ENCODE measurements at regions not wholly inside any gene's neighbourhood (a gene's known extent, or its start where the extent isn't known, plus 50 kb on each side); places are given as distances from the start of the nearest gene placed in this dataset.
"Not testable (repeated sequence)": the region's sequence is repeated elsewhere in the genome, so short reads cannot be mapped to it uniquely, and the experiment has no call there.

- DNase-seq (ENCODE audit: extremely low read depth, low read depth, low spot score) = no peak
Observed at GRCh38 chr17:77332981-77333685, 192.4 kb downstream of the SEC14L1 start.

- no peak for DNase-seq (ENCODE audit: extremely low read depth, low read depth, low spot score)
Observed at GRCh38 chr17:77337150-77337549, 196.4 kb downstream of the SEC14L1 start.

- DNase-seq (ENCODE audit: extremely low read depth, low read depth, low spot score) = no peak
Observed at GRCh38 chr17:77341069-77341541, 200.3 kb downstream of the SEC14L1 start.

GRCh38 chr17:77342656-77342990, 201.9 kb downstream of the SEC14L1 start:
- not testable (repeated sequence) for DNase-seq (ENCODE audit: extremely low read depth, low read depth, low spot score)

- DNase-seq (ENCODE audit: extremely low read depth, low read depth, low spot score) = no peak
Observed at GRCh38 chr17:77343031-77343800, 202.4 kb downstream of the SEC14L1 start.

- no peak for DNase-seq (ENCODE audit: extremely low read depth, low read depth, low spot score)
Observed at GRCh38 chr17:77344038-77344437, 203.3 kb downstream of the SEC14L1 start.

- DNase-seq (ENCODE audit: extremely low read depth, low read depth, low spot score) = no peak
Observed at GRCh38 chr17:77345260-77345910, 204.6 kb downstream of the SEC14L1 start.

GRCh38 chr17:77346765-77347164, 206.0 kb downstream of the SEC14L1 start:
- DNase-seq (ENCODE audit: extremely low read depth, low read depth, low spot score) = no peak

- no peak for DNase-seq (ENCODE audit: extremely low read depth, low read depth, low spot score)
Observed at GRCh38 chr17:77347544-77347943, 206.8 kb downstream of the SEC14L1 start.

GRCh38 chr17:77349976-77350830, 209.4 kb downstream of the SEC14L1 start:
- DNase-seq (ENCODE audit: extremely low read depth, low read depth, low spot score) = no peak

GRCh38 chr17:77352441-77352840, 211.7 kb downstream of the SEC14L1 start:
- no peak for DNase-seq (ENCODE audit: extremely low read depth, low read depth, low spot score)

GRCh38 chr17:77352996-77353395, 212.2 kb downstream of the SEC14L1 start:
- DNase-seq (ENCODE audit: extremely low read depth, low read depth, low spot score) = no peak

- DNase-seq (ENCODE audit: extremely low read depth, low read depth, low spot score) = no peak
Observed at GRCh38 chr17:77353684-77354419, 213.1 kb downstream of the SEC14L1 start.

- DNase-seq (ENCODE audit: extremely low read depth, low read depth, low spot score) = no peak
Observed at GRCh38 chr17:77354420-77354669, 213.6 kb downstream of the SEC14L1 start.

- DNase-seq (ENCODE audit: extremely low read depth, low read depth, low spot score) = no peak
Observed at GRCh38 chr17:77354670-77355455, 214.1 kb downstream of the SEC14L1 start.

- no peak for DNase-seq (ENCODE audit: extremely low read depth, low read depth, low spot score)
Observed at GRCh38 chr17:77356109-77356689, 215.4 kb downstream of the SEC14L1 start.

GRCh38 chr17:77356690-77357201, 216.0 kb downstream of the SEC14L1 start:
- DNase-seq (ENCODE audit: extremely low read depth, low read depth, low spot score) = no peak

- DNase-seq (ENCODE audit: extremely low read depth, low read depth, low spot score) = no peak
Observed at GRCh38 chr17:77358801-77359200, 218.0 kb downstream of the SEC14L1 start.

- no peak for DNase-seq (ENCODE audit: extremely low read depth, low read depth, low spot score)
Observed at GRCh38 chr17:77359236-77359635, 218.5 kb downstream of the SEC14L1 start.

Data from glomerular endothelial cell (primary cell).